A549 (cell line): ENCODE measurements at regions not wholly inside any gene's neighbourhood (a gene's known extent, or its start where the extent isn't known, plus 50 kb on each side); places are given as distances from the start of the nearest gene placed in this dataset.
"Not testable (repeated sequence)": the region's sequence is repeated elsewhere in the genome, so short reads cannot be mapped to it uniquely, and the experiment has no call there.

ENCODE experiments used
- ATAC-seq, 2 experiments: fragments of 200-7000 bp in 1 of 2; fragments of >200 bp in 1 of 2; cut with Nextera tagmentation in 1 of 2; cut with Tn5 transposase in 1 of 2; 3 replicates each; pipeline versions ENCODE4 v1.8.0 to v1.9.1; 2018 to 2020; ENCODE audit warnings: mild to moderate bottlenecking in 1 of 2, moderate library complexity in 1 of 2
- CTCF ChIA-PET: fragments of 300-600 bp; sonication (Branson Sonifier 250); formaldehyde crosslinking; extraction: SDS; loops from one replicate; lab custom pipeline; 2021; ENCODE audit warnings: antibody characterized with exemption, inconsistent platforms; lab: Yijun Ruan, JAX
- POLR2A ChIA-PET: fragments of 350-600 bp; formaldehyde crosslinking; extraction: SDS; loops from one replicate; lab custom pipeline; 2021; ENCODE audit warnings: antibody characterized with exemption, inconsistent platforms; lab: Yijun Ruan, JAX
- DNase-seq, 2 experiments: peaks; one replicate each; pipeline versions ENCODE4 v3.0.0 to v3.0.0-alpha.2; 2011 to 2016; ENCODE audit warnings: low read depth in 1 of 2, low spot score in 1 of 2
- FAIRE-seq: peaks from 2 replicates; lab custom pipeline; 2011; peaks lifted over from hg19 to GRCh38; lab: Jason Lieb, UNC
- H3K27ac ChIP-seq, 2 experiments: fragments of >200 bp; sonication (Bioruptor Twin); formaldehyde crosslinking; 3 replicates each; pipeline ENCODE4 v1.5.1; 2016 to 2017
- H3K4me1 ChIP-seq: fragments of >200 bp; sonication (Bioruptor Twin); formaldehyde crosslinking; 3 replicates; pipeline ENCODE4 v1.6.1; 2016
- H3K4me2 ChIP-seq: fragments of >200 bp; sonication (Bioruptor Twin); formaldehyde crosslinking; 3 replicates; pipeline ENCODE4 v1.6.1; 2016
- H3K4me3 ChIP-seq: fragments of >200 bp; sonication (Bioruptor Twin); formaldehyde crosslinking; 3 replicates; pipeline ENCODE4 v1.5.1; 2016
- H3K9me3 ChIP-seq: fragments of >200 bp; sonication (Bioruptor Twin); formaldehyde crosslinking; 3 replicates; pipeline ENCODE4 v1.6.1; 2016
- BHLHE40 ChIP-seq: IDR thresholded peaks from 2 replicates; pipeline ENCODE4 v1.6.1; 2012; ENCODE audit warnings: low read depth, low read length, inconsistent platforms
- CBX2 ChIP-seq: fragments of 200-600 bp; sonication (generic); IDR thresholded peaks from 2 replicates; pipeline ENCODE4 v1.6.1; 2016; ENCODE audit warnings: low read depth, mild to moderate bottlenecking, borderline replicate concordance
- CBX8 ChIP-seq: fragments of 200-600 bp; sonication (generic); IDR thresholded peaks from 2 replicates; pipeline ENCODE4 v1.6.1; 2016
- CHD4 ChIP-seq: fragments of 200-600 bp; sonication (generic); IDR thresholded peaks from 2 replicates; pipeline ENCODE4 v1.6.1; 2016; ENCODE audit warnings: antibody characterized with exemption, mild to moderate bottlenecking, borderline replicate concordance
- ESRRA ChIP-seq: fragments of 150-350 bp; IDR thresholded peaks from 2 replicates; pipeline ENCODE4 v1.6.1; 2014; ENCODE audit warnings: mild to moderate bottlenecking, low read length, borderline replicate concordance
- FOXS1 ChIP-seq: fragments of 250-450 bp; sonication (Bioruptor Pico); IDR thresholded peaks from 2 replicates; pipeline ENCODE4 v1.5.0; 2020; ENCODE audit warnings: mild to moderate bottlenecking, moderate library complexity
- GATA3 ChIP-seq: IDR thresholded peaks from 2 replicates; pipeline ENCODE4 v1.6.1; 2012; ENCODE audit warnings: borderline replicate concordance
- HOXA7 ChIP-seq: fragments of 250-450 bp; sonication (Bioruptor Pico); IDR thresholded peaks from 2 replicates; pipeline ENCODE4 v1.5.0; 2020; ENCODE audit warnings: mild to moderate bottlenecking, moderate library complexity
- KDM5A ChIP-seq: fragments of 200-600 bp; sonication (generic); IDR thresholded peaks from 2 replicates; pipeline ENCODE4 v1.6.1; 2016; ENCODE audit warnings: antibody characterized with exemption, mild to moderate bottlenecking
- MAZ ChIP-seq: fragments of 150-350 bp; IDR thresholded peaks from 2 replicates; pipeline ENCODE4 v1.6.1; 2014; ENCODE audit warnings: antibody characterized with exemption, low read depth, low read length, borderline replicate concordance
- NFE2L2 ChIP-seq: fragments of 150-350 bp; conservative IDR thresholded peaks from 2 replicates; pipeline ENCODE4 v1.6.1; 2014; ENCODE audit warnings: low read length
- NPAS2 ChIP-seq: fragments of 250-450 bp; sonication (Bioruptor Pico); IDR thresholded peaks from 2 replicates; pipeline ENCODE4 v1.8.0; 2022; ENCODE audit warnings: mild to moderate bottlenecking, moderate library complexity, borderline replicate concordance
- NR3C1 ChIP-seq: fragments of >200 bp; sonication (Bioruptor Twin); formaldehyde crosslinking; IDR thresholded peaks from 3 replicates; pipeline ENCODE4 v1.6.1; 2017
- RAD21 ChIP-seq, 2 experiments: fragments of >200 bp in 1 of 2; sonication (Bioruptor Twin) in 1 of 2; formaldehyde crosslinking in 1 of 2; IDR thresholded peaks in 1 of 2; conservative IDR thresholded peaks in 1 of 2; 2 replicates in 1 of 2; 3 replicates in 1 of 2; pipeline ENCODE4 v1.6.1; 2012 to 2018; ENCODE audit warnings: inconsistent platforms in 1 of 2
- RFX5 ChIP-seq: fragments of 450-650 bp; IDR thresholded peaks from 2 replicates; pipeline ENCODE4 v1.7.1; 2014; ENCODE audit warnings: antibody characterized with exemption, mild to moderate bottlenecking, moderate library complexity
- ZNF302 ChIP-seq: fragments of 250-450 bp; sonication (Bioruptor Pico); IDR thresholded peaks from 2 replicates; pipeline ENCODE4 v1.9.0; 2021; ENCODE audit warnings: inconsistent platforms, mild to moderate bottlenecking, moderate library complexity
- ZSCAN20 ChIP-seq: fragments of 250-450 bp; sonication (Bioruptor Pico); IDR thresholded peaks from 2 replicates; pipeline ENCODE4 v1.8.0; 2022; ENCODE audit warnings: mild to moderate bottlenecking, moderate library complexity
- WGBS: methylation state at CpG from one replicate; pipeline ENCODE4 v1.1.6; 2017; ENCODE audit errors: missing lambda C conversion rate; 5-methylcytosine and 5-hydroxymethylcytosine counted together
- TF ChIP-seq, protein P1 (sequence below): fragments of 250-450 bp; sonication (Bioruptor Pico); IDR thresholded peaks from 2 replicates; pipeline ENCODE4 v1.5.0; 2021; ENCODE audit warnings: mild to moderate bottlenecking, moderate library complexity, borderline replicate concordance
- TF ChIP-seq, protein P2 (sequence below): fragments of >200 bp; sonication (Bioruptor Twin); formaldehyde crosslinking; IDR thresholded peaks from 3 replicates; pipeline ENCODE4 v1.6.1; 2016
- TF ChIP-seq, protein P3 (sequence below): IDR thresholded peaks from 2 replicates; pipeline ENCODE4 v1.6.1; 2012
- TF ChIP-seq, protein P4 (sequence below): fragments of 250-450 bp; sonication (Bioruptor Pico); IDR thresholded peaks from 2 replicates; pipeline ENCODE4 v1.5.0; 2020; ENCODE audit warnings: low read depth, mild to moderate bottlenecking, moderate library complexity
- TF ChIP-seq, protein P5 (sequence below): IDR thresholded peaks from 2 replicates; pipeline ENCODE4 v1.6.1; 2012; ENCODE audit warnings: low read depth, borderline replicate concordance

DNA sequence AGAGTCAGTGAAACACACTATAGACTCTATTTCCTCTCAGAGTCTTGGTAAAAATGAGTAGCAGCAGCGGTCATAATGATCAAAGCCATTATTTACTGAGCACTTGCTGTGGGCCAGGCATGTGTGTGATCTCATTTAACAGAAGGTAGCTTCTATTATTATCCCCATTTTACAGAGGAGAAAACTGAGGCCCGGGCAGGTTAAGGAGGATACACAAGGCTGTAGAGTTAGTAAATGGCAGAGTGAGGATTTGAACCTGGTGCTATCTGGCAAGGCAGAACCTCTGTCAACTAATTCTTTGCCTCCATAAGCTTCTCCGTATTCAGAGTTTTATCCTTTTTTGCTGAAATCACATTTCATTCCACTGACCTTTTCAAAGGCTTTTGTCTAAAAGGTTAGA lies 122.2 kb upstream of the SALL4 start:
- DNase-seq (no peak), FAIRE-seq (no peak)
- Histone ChIP-seq H3K4me3 (no peak overlapping the region), H3K9me3 (no peaks in the 10 kb centered on the region), H3K27ac (no peak overlapping the region)
- ChIA-PET POLR2A (no interaction called here), CTCF (interaction anchor here (1.0 kb wide), 1 partner anchor 26 kb away, joined by 3 read pairs; no protein-coding TSS in a partner anchor)
- WGBS, result 88% methylated on average over 3 of the region's 3 CpGs
- TF ChIP-seq FOXS1 (CRISPR knock-in tag) (no peak), MAZ (no peak), CBX2 (no peak), NR3C1 (no peak), GATA3 (no peak), RFX5 (no peak), RAD21 (conservative IDR thresholded peaks at IDR 0.05 in 1 of 2, IDR thresholded peaks at IDR 0.05 in 1 of 2) (no peak), CBX8 (no peak), BHLHE40 (no peak), CHD4 (no peak), NPAS2 (CRISPR knock-in tag) (no peak)
- TF ChIP-seq, protein P1, sequence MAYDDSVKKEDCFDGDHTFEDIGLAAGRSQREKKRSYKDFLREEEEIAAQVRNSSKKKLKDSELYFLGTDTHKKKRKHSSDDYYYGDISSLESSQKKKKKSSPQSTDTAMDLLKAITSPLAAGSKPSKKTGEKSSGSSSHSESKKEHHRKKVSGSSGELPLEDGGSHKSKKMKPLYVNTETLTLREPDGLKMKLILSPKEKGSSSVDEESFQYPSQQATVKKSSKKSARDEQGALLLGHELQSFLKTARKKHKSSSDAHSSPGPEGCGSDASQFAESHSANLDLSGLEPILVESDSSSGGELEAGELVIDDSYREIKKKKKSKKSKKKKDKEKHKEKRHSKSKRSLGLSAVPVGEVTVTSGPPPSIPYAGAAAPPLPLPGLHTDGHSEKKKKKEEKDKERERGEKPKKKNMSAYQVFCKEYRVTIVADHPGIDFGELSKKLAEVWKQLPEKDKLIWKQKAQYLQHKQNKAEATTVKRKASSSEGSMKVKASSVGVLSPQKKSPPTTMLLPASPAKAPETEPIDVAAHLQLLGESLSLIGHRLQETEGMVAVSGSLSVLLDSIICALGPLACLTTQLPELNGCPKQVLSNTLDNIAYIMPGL, result no peak
- TF ChIP-seq, protein P2, sequence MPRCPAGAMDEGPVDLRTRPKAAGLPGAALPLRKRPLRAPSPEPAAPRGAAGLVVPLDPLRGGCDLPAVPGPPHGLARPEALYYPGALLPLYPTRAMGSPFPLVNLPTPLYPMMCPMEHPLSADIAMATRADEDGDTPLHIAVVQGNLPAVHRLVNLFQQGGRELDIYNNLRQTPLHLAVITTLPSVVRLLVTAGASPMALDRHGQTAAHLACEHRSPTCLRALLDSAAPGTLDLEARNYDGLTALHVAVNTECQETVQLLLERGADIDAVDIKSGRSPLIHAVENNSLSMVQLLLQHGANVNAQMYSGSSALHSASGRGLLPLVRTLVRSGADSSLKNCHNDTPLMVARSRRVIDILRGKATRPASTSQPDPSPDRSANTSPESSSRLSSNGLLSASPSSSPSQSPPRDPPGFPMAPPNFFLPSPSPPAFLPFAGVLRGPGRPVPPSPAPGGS, result no peak
- TF ChIP-seq, protein P3, sequence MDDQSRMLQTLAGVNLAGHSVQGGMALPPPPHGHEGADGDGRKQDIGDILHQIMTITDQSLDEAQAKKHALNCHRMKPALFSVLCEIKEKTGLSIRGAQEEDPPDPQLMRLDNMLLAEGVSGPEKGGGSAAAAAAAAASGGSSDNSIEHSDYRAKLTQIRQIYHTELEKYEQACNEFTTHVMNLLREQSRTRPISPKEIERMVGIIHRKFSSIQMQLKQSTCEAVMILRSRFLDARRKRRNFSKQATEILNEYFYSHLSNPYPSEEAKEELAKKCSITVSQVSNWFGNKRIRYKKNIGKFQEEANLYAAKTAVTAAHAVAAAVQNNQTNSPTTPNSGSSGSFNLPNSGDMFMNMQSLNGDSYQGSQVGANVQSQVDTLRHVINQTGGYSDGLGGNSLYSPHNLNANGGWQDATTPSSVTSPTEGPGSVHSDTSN, result no peak
- TF ChIP-seq, protein P4, sequence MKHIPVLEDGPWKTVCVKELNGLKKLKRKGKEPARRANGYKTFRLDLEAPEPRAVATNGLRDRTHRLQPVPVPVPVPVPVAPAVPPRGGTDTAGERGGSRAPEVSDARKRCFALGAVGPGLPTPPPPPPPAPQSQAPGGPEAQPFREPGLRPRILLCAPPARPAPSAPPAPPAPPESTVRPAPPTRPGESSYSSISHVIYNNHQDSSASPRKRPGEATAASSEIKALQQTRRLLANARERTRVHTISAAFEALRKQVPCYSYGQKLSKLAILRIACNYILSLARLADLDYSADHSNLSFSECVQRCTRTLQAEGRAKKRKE (CRISPR knock-in tag), result no peak
- TF ChIP-seq, all 56 proteins: peak for 0
- ATAC-seq, result no peak
- H3K4me1 ChIP-seq, result no peaks in the 10 kb centered on the region
- no peak overlapping the region for H3K4me2 ChIP-seq

DNA sequence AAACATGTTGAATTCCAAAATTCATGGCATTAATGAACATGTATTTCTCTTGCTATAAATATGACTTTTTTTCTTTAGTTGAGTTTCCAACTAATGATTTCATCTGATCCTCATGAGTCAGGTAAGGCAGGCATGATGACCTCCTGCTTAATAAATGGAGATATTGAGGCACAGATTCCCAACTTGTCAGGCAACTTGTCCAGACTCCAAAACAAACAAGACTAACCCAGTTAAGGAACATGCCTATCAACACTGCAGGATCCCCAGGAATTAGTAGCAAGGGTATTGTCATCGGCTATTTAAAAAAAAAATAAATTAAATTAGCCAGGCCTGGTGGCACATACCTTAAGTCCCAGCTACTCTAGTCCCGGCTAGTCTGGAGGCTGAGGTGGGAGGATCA lies 121.3 kb upstream of the SALL4 start:
- Histone ChIP-seq H3K4me2 (no peak overlapping the region), H3K27ac (no peak overlapping the region), H3K9me3 (no peaks in the 10 kb centered on the region), H3K4me3 (no peak overlapping the region), H3K4me1 (peaks cover 2% of the 10 kb centered on the region; the same call in 1 of the 3 replicates)
- ChIA-PET POLR2A (no interaction called here), CTCF (interaction anchor here (1.0 kb wide), 1 partner anchor 42 kb away, joined by 3 read pairs; no protein-coding TSS in a partner anchor)
- FAIRE-seq (no peak), DNase-seq (no peak), ATAC-seq (no peak)
- 77% methylated on average over 2 of the region's 2 CpGs for WGBS
- TF ChIP-seq CBX8 (no peak), KDM5A (no peak), ZNF302 (CRISPR knock-in tag) (no peak), ZSCAN20 (CRISPR knock-in tag) (no peak), HOXA7 (CRISPR knock-in tag) (no peak), ESRRA (no peak), NFE2L2 (no peak), RAD21 (conservative IDR thresholded peaks at IDR 0.05 in 1 of 2, IDR thresholded peaks at IDR 0.05 in 1 of 2) (no peak)
- TF ChIP-seq, protein P5, sequence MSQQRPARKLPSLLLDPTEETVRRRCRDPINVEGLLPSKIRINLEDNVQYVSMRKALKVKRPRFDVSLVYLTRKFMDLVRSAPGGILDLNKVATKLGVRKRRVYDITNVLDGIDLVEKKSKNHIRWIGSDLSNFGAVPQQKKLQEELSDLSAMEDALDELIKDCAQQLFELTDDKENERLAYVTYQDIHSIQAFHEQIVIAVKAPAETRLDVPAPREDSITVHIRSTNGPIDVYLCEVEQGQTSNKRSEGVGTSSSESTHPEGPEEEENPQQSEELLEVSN, result no peak

DNA sequence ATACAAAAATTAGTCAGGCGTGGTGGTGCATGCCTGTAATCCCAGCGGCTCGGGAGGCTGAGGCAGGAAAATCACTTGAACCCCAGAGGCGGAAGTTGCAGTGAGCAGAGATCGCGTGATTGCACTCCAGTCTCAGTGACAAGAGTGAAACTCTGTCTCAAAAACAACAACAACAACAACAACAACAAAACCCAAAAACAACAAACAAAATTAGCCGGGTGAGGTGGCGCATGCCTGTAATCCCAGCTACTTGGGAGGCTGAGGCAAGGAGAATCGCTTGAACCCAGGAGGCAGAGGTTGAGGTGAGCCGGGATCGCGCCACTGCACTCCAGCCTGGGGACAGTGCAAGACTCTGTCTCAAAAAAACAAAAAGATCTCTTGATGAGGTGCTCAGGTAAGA lies 120.5 kb upstream of the SALL4 start:
- ATAC-seq, H3K4me3 ChIP-seq, DNase-seq, FAIRE-seq, POLR2A ChIA-PET, H3K27ac ChIP-seq, H3K9me3 ChIP-seq, H3K4me2 ChIP-seq: not testable (repeated sequence)
- peaks cover 11% of the 10 kb centered on the region for H3K4me1 ChIP-seq
- CTCF ChIA-PET, result interaction anchor here (1.0 kb wide), 1 partner anchor 43 kb away, joined by 3 read pairs; no protein-coding TSS in a partner anchor
- 94% methylated on average over 12 of the region's 12 CpGs for WGBS
